ENCODE measurements at regions not wholly inside any gene's neighbourhood (a gene's known extent, or its start where the extent isn't known, plus 50 kb on each side); places are given as distances from the start of the nearest gene placed in this dataset.

DNA sequence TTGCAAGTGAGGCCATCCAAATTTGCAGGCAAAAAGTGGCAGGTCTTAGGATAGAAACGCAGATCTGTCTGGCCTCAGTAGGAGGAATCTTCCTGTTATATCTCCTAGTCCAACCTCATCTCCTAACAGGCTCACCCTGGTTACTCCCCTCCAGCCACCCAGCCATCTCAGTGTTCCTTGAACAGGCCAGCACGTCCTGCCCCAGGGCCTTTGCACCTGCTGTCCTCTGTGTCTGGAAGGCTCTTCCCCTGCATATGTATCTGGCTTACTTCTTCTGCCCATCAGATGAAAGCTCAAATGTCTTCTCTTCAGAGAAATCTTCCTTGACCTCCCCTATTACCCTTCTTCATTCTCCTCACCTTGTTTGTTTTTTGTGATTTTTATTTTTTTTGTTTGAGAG lies 107.3 kb upstream of the ALDH1B1 start:
- no peak for TF ChIP-seq POLR2A (IDR thresholded peaks at IDR 0.05; ENCODE audit: low read depth, low read length)
- no peak for TF ChIP-seq TAF1 (IDR thresholded peaks at IDR 0.05; ENCODE audit: low read depth, low read length)
- TF ChIP-seq POLR2AphosphoS5 (IDR thresholded peaks at IDR 0.05; ENCODE audit: low read depth, low read length) = no peak
- TF ChIP-seq POU2F2 (IDR thresholded peaks at IDR 0.05; ENCODE audit: low read depth, low read length) = no peak
- TF ChIP-seq PAX5 (IDR thresholded peaks at IDR 0.05; ENCODE audit: insufficient read depth, low read length, severe bottlenecking) = no peak
